GM18499 (cell line): ENCODE measurements at regions not wholly inside any gene's neighbourhood (a gene's known extent, or its start where the extent isn't known, plus 50 kb on each side); places are given as distances from the start of the nearest gene placed in this dataset.

Source experiments
- ATAC-seq: cut with Tn5 transposase; IDR thresholded peaks from one replicate; pipeline ENCODE4 v1.9.1; 2021; ENCODE audit warnings: moderate number of reproducible peaks; ENCODE audit not compliant: insufficient read depth, unreplicated experiment

- ATAC-seq = no peak
Observed at GRCh38 chr3:21801631-21802030, 50.6 kb upstream of the ZNF385D start.

DNA sequence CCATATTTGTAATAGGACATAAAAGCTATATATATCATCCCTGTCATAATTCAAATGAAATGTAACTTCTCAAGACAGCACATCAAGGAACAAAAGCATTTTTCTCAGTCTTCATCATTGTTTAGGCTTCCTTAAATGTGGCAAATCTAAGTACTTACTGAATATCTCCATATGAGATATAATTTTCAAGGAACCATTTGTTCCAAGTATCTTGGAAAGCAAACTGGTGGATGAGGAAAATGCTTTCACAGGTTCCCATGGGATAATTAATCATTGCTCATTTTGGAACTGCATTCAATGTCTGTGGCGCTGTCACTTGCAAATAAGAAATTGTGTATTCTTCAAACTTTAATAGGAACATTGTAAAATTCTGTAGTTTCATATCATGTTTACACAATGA lies 52.6 kb upstream of the ZNF385D start:
- ATAC-seq = no peak

DNA sequence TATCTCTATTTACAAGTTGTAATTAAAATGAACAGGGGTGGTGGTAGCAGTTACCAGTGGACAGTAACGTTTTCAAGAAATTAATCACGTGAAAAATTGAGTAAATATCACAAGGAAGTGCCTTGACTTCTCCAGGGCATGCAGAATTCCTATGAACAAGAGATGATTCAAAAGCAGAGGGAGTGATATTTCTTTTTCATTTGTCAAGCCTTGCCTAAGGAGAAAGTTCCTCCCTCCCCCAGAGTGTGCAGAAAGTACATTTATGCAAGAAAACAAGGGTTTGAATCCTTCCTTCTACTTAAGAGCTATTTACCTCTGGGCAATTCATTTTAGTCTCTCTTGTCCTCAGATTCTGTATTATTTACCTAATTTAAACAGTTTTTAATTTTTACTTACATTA lies 53.3 kb upstream of the ZNF385D start:
- ATAC-seq = no peak

DNA sequence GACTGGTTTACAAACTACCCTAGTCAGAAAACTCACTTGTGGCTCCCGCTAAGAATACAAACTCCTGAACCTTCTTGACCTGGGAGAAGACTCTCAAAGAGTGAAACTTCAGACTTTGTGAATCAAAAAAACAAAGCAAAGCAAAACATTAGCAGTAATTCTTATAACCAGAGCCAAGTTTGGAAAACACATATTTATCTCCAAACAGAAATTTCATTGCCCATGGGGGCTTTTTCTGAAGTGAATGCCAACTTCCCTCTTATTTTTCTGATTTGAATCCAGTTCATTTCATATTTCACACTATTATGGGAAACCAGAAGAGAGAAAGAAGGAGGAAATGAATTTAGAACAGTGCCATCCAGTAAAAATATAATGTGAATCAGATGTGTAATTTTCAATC lies 55.7 kb upstream of the ZNF385D start:
- no peak for ATAC-seq

GRCh38 chr3:21825684-21826083 lies 74.7 kb upstream of the ZNF385D start:
- no peak for ATAC-seq

DNA sequence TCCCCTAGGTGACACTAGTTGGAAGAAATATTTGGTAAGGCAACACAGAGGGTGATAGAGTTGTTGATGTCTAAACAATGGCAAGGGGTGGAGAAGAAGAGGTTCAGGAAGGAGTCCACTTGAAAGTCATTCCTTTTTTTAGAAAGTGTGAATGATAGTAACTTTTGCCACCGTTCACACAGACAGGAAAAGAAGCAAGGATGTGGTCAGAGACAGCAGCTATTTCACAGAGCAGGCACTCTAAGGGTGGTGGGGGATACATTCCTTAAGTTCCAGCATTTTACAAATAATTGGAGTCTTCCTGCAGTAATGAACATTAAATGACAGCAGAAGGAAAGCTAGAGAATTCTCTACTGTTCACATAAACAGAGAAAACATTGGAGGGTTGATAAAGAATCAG lies 75.4 kb upstream of the ZNF385D start:
- ATAC-seq = no peak

GRCh38 chr3:21830541-21830940 lies 79.5 kb upstream of the ZNF385D start:
- ATAC-seq = no peak

DNA sequence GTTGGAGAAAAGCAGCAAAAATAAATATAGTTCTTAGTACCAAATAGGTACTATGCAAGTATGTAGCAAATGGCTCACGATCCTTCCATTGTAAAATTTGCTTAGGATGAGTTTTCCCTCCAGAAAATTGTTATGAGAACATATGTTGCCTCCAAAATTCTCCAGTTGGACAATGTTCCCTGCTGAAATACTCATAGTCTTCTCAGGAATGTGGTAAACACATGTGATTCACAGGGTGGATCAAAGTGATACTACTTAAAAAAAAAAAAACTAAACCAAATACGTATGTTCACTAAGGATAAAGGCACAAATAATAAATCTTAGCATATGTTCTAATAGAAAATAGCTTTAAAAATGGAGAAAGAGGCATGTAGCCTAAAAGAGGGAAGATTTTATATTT lies 84.3 kb upstream of the ZNF385D start:
- no peak for ATAC-seq

- no peak for ATAC-seq
Observed at GRCh38 chr3:21836227-21836626, 85.2 kb upstream of the ZNF385D start.

DNA sequence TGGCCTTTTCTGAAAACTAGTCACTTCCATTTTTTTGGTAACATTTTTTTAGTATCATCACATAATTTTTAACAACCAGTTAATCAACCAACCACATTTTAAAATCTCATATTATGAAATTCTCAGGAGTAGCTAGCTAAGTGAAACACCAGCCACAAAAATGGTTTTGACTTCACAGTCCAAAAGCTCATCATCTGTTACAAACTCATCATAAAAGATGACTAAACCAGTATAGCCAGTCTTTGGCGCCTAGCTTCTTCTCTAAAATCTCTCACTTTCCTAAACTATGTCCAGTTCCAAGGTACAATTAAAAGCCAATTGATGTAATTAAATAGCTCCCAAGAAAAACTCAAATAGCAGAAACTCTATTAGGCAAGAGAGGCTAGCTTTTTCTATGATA lies 88.2 kb upstream of the ZNF385D start:
- no peak for ATAC-seq

DNA sequence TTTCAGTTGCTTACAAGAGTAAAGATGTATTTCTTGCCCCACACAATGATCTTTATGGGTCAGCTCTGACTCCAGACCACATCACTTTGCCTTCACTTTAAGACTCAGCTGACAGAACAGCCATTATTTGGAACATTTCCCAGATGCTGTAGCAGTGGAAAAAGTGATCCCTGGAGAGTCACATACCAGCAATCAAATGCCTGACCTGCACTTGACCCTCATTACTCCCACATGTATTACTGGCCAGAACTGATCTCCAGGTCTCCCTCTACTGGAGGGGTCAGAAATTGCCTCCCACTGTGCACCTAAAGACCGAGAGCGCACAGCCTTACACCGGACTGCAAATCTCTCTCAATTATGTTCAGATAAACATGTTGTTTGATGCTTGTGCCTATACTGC lies 88.6 kb upstream of the ZNF385D start:
- no peak for ATAC-seq

DNA sequence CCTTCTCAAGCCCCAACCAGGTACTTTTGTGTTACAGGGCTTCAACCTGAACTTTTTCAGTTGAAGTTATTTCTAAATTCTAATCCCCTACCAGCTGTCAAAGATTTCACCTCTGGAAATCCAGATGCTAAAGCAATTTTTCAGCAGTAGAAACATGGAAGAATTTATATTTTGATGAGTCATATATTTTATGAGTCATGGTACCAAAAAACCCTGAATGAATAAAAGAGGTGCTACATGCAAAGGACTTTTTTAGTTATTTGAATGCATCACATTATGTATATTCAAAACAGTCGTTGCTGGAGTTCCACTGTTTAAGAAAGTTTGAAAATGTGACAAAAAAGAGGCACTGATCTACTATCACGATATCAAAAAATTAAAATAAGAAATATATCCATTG lies 96.0 kb upstream of the ZNF385D start:
- no peak for ATAC-seq

- ATAC-seq = no peak
Observed at GRCh38 chr3:21859124-21860081, 108.4 kb upstream of the ZNF385D start.

DNA sequence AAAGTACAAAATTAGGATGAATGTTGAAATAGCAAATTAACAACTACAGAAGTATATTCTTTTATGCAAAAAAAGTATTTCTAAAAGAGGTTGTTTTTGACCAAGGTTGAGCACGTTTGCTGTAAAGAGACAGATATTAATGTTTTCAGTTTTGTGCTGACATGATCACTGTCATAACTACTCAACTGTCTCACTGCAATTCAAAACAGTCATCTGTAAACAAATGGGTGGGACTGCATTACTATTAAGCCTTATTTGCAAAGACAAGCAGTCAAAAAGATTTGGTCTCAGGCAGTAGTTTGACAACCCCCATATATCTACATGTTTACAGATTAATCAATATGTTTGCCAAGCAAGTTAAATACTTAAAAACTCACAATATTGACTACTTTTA lies 109.1 kb upstream of the ZNF385D start:
- no peak for ATAC-seq

- ATAC-seq = no peak
Observed at GRCh38 chr3:21860657-21861056, 109.6 kb upstream of the ZNF385D start.

DNA sequence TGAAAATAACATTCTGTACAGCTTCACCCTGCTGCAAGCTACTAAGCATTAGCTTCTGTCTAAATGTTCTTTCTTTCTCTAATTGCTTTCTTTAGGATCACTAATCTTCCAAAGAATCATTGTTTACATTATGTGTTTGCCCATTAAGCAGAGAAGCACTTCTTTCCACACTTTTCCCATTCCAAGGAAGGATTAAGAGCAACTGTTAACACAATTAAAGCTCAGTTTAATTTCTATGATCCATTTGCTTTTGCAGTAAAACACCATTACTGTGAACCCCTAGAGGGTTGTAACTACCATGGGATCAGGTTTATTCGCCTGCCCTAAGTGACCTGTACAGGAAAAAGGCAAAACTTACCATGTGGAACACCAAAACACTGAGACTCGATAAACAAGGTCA lies 125.8 kb upstream of the ZNF385D start:
- no peak for ATAC-seq

GRCh38 chr3:21877214-21877754 lies 126.3 kb upstream of the ZNF385D start:
- no peak for ATAC-seq

GRCh38 chr3:21879184-21879886 lies 128.3 kb upstream of the ZNF385D start:
- no peak for ATAC-seq

DNA sequence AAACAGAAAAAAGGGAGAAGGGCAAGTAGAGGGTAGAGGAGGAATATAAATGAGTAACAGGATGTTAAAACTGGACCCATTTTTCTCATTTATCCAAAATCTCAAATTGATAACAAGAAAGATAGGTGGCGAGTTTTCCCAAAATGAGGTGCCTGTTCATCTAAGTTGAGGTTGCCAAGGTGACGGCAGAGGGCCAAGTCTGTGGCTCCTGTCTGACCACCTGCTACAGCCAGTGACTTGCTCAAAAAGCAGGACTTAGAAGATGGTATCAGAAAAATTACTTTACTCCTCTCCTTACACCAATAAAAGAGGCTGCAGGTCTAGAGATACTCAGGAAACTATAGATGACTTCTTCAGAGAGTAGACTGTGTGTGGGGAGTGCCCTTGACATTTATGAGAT lies 137.6 kb upstream of the ZNF385D start:
- ATAC-seq = no peak

DNA sequence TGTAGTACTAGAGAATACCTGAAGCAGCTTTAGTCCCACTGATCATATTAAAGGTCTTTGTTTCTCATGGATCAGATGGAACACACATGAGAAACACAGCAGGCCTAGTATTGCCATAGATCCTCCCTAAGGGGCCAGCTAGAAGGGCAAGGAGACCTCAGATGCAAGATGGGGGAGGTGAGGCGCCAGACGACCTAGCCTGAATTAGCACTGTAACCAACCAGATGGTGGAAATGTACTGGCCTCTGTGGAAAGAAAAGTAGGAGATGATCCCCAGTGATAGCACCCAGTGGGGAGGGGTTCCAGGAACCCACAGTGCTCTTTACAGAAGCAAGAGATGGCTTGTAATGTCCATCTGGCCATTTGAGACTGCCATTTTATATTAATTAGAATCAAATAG lies 138.2 kb upstream of the ZNF385D start:
- ATAC-seq = no peak

GRCh38 chr3:21892104-21892503 lies 141.1 kb upstream of the ZNF385D start:
- ATAC-seq = no peak
